ENCODE measurements at regions not wholly inside any gene's neighbourhood (a gene's known extent, or its start where the extent isn't known, plus 50 kb on each side); places are given as distances from the start of the nearest gene placed in this dataset.

- TF ChIP-seq CTCF (IDR thresholded peaks at IDR 0.05): no peak
- TF ChIP-seq POLR2AphosphoS5 (IDR thresholded peaks at IDR 0.05): no peak
Measured at GRCh38 chr12:127811988-127812387, 455.0 kb upstream of the TMEM132C start.

Data from stomach (tissue), 4 donors.